Ovary (tissue), 7 donors: ENCODE measurements at regions not wholly inside any gene's neighbourhood (a gene's known extent, or its start where the extent isn't known, plus 50 kb on each side); places are given as distances from the start of the nearest gene placed in this dataset.

Source experiments
- DNase-seq, 5 donors: peaks; one replicate each; pipeline ENCODE4 v3.0.0-alpha.2; 2019 to 2020
- H3K27ac ChIP-seq, 2 donors: fragments of 200-600 bp; one replicate each; pipeline versions ENCODE4 v1.5.1 to v1.8.0; 2019 to 2022
- H3K27me3 ChIP-seq: fragments of 200-600 bp; one replicate; pipeline ENCODE4 v1.8.0; 2022
- H3K36me3 ChIP-seq: fragments of 200-600 bp; sonication (generic); one replicate; pipeline ENCODE4 v1.5.1; 2019
- H3K4me1 ChIP-seq: one replicate; pipeline ENCODE4 v1.8.1; 2013; ENCODE audit warnings: mild to moderate bottlenecking, moderate library complexity; ENCODE audit not compliant: insufficient read depth
- H3K4me3 ChIP-seq: fragments of 200-600 bp; sonication (generic); one replicate; pipeline ENCODE4 v1.5.1; 2017
- H3K9me3 ChIP-seq, 2 donors: fragments of 200-600 bp in 1 of 2; sonication (generic) in 1 of 2; one replicate each; pipeline versions ENCODE4 v1.5.1 to v1.8.1; 2013 to 2019; ENCODE audit warnings: mild to moderate bottlenecking in 1 of 2, moderate library complexity in 1 of 2
- CTCF ChIP-seq, 3 donors: fragments of 450-650 bp in 2 of 3; fragments of 200-600 bp in 1 of 3; IDR thresholded peaks; one replicate each; pipeline versions ENCODE4 v1.5.1 to v1.8.0; 2016 to 2022; ENCODE audit warnings: antibody characterized with exemption in 3 of 3, mild to moderate bottlenecking in 1 of 3
- EP300 ChIP-seq: sonication (generic); formaldehyde crosslinking; IDR thresholded peaks from one replicate; pipeline ENCODE4 v1.6.1; 2017; ENCODE audit warnings: antibody characterized with exemption
- POLR2A ChIP-seq: fragments of 450-650 bp; IDR thresholded peaks from one replicate; pipeline ENCODE4 v1.6.1; 2017; ENCODE audit warnings: antibody characterized with exemption, mild to moderate bottlenecking, moderate library complexity
- WGBS, 3 donors: extraction: QIAGEN DNeasy Blood & Tissue Kit in 1 of 3; methylation state at CpG; one replicate each; pipeline versions ENCODE4 v1.1.5 to v1.1.7; 2013 to 2017; 5-methylcytosine and 5-hydroxymethylcytosine counted together
- intact Hi-C, 4 donors: fragments of 100-400 bp; cut with DNase I; formaldehyde crosslinking; loops; one replicate each; pipeline versions ENCODE4 v1.11.0 to v1.15.1; 2022 to 2023
- donor health status: DM: no; HTN: no; CAD: no; lungs with moderate emphysema.
- donor health status: DM: no; HTN: no; CAD: no.
- donor health status: Bipolar disorder and iron deficiency.
- donor health status: DM: no; HTN: no; CAD: no.
- donor health status: DM: yes; HTN: yes; CAD: no.

- DNase-seq, result no peak
- Histone ChIP-seq H3K27ac (no peak overlapping the region), H3K4me3 (no peak overlapping the region), H3K4me1 (no peaks in the 10 kb centered on the region), H3K36me3 (no peaks in the 10 kb centered on the region), H3K27me3 (no peaks in the 10 kb centered on the region), H3K9me3 (no peaks in the 10 kb centered on the region)
- WGBS, 3 donors, result 84 to 88% (median 87%) methylated on average over 8 of the region's 8 CpGs
- intact Hi-C loops, result no loop called here
- TF ChIP-seq CTCF (IDR thresholded peaks at IDR 0.05) (no peak), POLR2A (no peak)
Measured at GRCh38 chr3:44070841-44071546, 170.7 kb upstream of the TOPAZ1 start.

GRCh38 chr3:44072601-44073540 is 168.8 kb upstream of the TOPAZ1 start:
- Histone ChIP-seq H3K27ac (no peak overlapping the region), H3K9me3 (no peaks in the 10 kb centered on the region), H3K27me3 (no peaks in the 10 kb centered on the region), H3K36me3 (no peaks in the 10 kb centered on the region), H3K4me3 (no peak overlapping the region), H3K4me1 (no peaks in the 10 kb centered on the region)
- no peak for TF ChIP-seq CTCF (IDR thresholded peaks at IDR 0.05)
- TF ChIP-seq POLR2A, result no peak
- no peak for TF ChIP-seq EP300
- no peak for DNase-seq
- intact Hi-C loops, result no loop called here
- WGBS, 3 donors, result 81 to 86% (median 82%) methylated on average over 11 of the region's 11 CpGs

DNA sequence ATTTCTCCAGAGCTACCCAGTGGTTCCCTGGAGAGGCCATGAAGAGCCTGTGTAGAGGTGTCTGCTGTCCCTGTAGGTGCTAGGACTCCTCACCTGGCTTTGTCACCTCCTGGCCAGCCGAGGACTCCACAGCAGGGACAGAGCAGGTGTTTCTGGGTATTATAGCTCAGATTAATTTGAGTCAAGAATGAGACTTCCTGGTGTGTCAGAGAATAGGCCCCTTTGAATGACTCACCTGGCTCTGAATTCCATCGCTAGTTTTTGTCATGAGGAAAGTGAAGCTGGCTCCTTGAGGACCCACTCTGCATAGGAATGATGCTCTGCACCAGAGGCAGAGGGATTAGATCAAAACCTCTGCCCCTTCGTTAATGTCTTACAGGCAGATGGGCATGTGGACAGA is 167.5 kb upstream of the TOPAZ1 start:
- Histone ChIP-seq H3K9me3 (no peaks in the 10 kb centered on the region), H3K4me3 (no peak overlapping the region), H3K4me1 (no peaks in the 10 kb centered on the region), H3K27me3 (no peaks in the 10 kb centered on the region), H3K27ac (no peak overlapping the region), H3K36me3 (no peaks in the 10 kb centered on the region)
- no peak for TF ChIP-seq POLR2A
- TF ChIP-seq EP300, result no peak
- TF ChIP-seq CTCF (IDR thresholded peaks at IDR 0.05), result no peak
- DNase-seq, result no peak
- 66 to 74% (median 73%) methylated on average over 3 of the region's 3 CpGs for WGBS, 3 donors
- intact Hi-C loops, result no loop called here

DNA sequence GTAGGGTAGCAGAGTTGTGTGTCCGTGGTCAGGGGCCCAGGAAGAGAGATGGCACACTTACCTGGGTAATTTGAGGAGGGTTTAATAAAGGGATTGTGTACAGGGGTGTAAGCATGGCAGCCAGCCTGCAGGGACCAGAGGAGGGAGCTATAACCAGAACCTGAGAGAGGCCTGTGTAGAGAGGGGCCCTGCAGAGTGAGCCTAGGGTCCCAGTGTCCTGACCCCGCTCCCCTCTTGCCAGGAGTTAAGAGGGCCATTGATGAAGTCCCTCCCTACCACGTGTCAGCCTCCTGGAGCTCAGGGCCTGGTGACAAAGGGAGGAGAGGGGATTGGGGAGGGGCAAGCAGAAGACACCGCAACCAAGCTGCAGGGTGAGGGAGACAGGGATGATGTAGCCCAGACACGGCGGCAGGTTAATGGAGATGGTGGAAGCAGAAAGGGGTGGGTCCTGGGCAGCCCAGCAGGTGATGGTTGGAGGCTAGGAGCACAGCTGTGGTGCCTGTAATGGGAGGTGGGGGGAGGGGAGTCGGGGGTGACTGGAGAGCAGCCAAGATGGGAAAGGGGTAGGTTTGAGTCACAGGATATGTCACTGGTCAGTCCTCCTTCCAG is 165.4 kb upstream of the TOPAZ1 start:
- Histone ChIP-seq H3K36me3 (no peaks in the 10 kb centered on the region), H3K4me1 (no peaks in the 10 kb centered on the region), H3K4me3 (no peak overlapping the region), H3K27ac (no peak overlapping the region), H3K27me3 (no peaks in the 10 kb centered on the region), H3K9me3 (no peaks in the 10 kb centered on the region)
- TF ChIP-seq POLR2A (no peak), CTCF (IDR thresholded peaks at IDR 0.05) (no peak), EP300 (no peak)
- WGBS, 3 donors, result 56 to 60% (median 57%) methylated on average over 7 of the region's 7 CpGs
- intact Hi-C loops, result no loop called here
- DNase-seq, result no peak
